Gastrocnemius medialis (tissue), 4 donors: ENCODE measurements at regions not wholly inside any gene's neighbourhood (a gene's known extent, or its start where the extent isn't known, plus 50 kb on each side); places are given as distances from the start of the nearest gene placed in this dataset.

Experiments used
- ATAC-seq, 2 donors: fragments of 150-250 bp; one replicate each; pipeline ENCODE4 v1.9.1; 2016
- DNase-seq, 2 donors: peaks; one replicate each; pipeline ENCODE4 v3.0.0-alpha.2; 2019
- H3K27ac ChIP-seq, 4 donors: fragments of 200-600 bp; sonication (generic); 1 replicate in 1 of 4; 2 replicates in 3 of 4; pipeline ENCODE4 v1.5.1; 2016 to 2018; ENCODE audit warnings: mild to moderate bottlenecking in 2 of 4, moderate library complexity in 1 of 4
- H3K27me3 ChIP-seq, 3 donors: fragments of 200-600 bp; sonication (generic) in 2 of 3; 1 replicate in 1 of 3; 2 replicates in 2 of 3; pipeline versions ENCODE4 v1.5.1 to v1.6.0; 2016 to 2019; ENCODE audit warnings: mild to moderate bottlenecking in 1 of 3, moderate library complexity in 1 of 3
- H3K36me3 ChIP-seq, 2 donors: fragments of 200-600 bp; sonication (generic) in 1 of 2; one replicate each; pipeline ENCODE4 v1.5.1; 2017 to 2018
- H3K4me1 ChIP-seq, 2 donors: fragments of 200-600 bp; sonication (generic) in 1 of 2; one replicate each; pipeline ENCODE4 v1.5.1; 2016 to 2017; ENCODE audit warnings: mild to moderate bottlenecking in 2 of 2
- H3K4me3 ChIP-seq, 4 donors: fragments of 200-600 bp; sonication (generic) in 3 of 4; 1 replicate in 1 of 4; 2 replicates in 3 of 4; pipeline ENCODE4 v1.5.1; 2016 to 2019; ENCODE audit warnings: mild to moderate bottlenecking in 2 of 4
- H3K9me3 ChIP-seq, 3 donors: fragments of 200-600 bp; sonication (generic) in 2 of 3; 1 replicate in 1 of 3; 2 replicates in 2 of 3; pipeline ENCODE4 v1.5.1; 2016 to 2019
- POLR2A ChIP-seq, 2 donors: fragments of 450-650 bp; IDR thresholded peaks; one replicate each; pipeline ENCODE4 v1.6.1; 2017; ENCODE audit warnings: antibody characterized with exemption in 2 of 2, mild to moderate bottlenecking in 2 of 2, moderate library complexity in 2 of 2
- in situ Hi-C, 4 donors: fragments of 200-750 bp; cut with MboI; loops; one replicate each; pipeline versions ENCODE4 v1.15.0 to v1.8.0; 2017; ENCODE audit warnings: low sequenced_read_pairs in 4 of 4
- intact Hi-C: fragments of 100-400 bp; cut with DNase I; formaldehyde crosslinking; loops from one replicate; pipeline ENCODE4 v1.15.1; 2023; ENCODE audit warnings: low total_unique reads
- TF ChIP-seq, protein P1 (sequence below), 5 experiments: fragments of 450-650 bp in 3 of 5; fragments of 200-600 bp in 2 of 5; sonication (generic) in 2 of 5; IDR thresholded peaks in 4 of 5; conservative IDR thresholded peaks in 1 of 5; 1 replicate in 4 of 5; 2 replicates in 1 of 5; pipeline ENCODE4 v1.5.1; 2016 to 2019; ENCODE audit warnings: antibody characterized with exemption in 5 of 5, mild to moderate bottlenecking in 3 of 5, moderate library complexity in 3 of 5

DNA sequence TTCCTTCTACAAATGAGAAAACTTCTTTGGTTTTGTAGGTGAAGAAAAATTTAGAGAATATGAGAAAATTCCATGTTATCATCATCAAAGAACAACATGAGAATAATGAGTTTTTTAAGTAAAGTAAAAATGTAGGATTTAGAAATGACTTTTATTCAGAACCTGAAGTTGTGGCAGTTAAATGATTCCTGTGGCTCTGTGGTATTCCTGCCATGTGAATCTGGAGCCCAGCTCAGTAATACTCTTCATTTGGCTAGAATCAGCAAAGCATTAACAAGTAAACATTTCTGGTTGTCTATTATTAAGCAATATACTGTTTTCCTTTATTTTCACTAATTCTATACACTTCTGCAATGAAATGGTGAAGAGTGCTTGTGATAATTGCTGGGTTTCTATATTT is 95.6 kb upstream of the E2F7 start:
- Histone ChIP-seq H3K27me3 (no peaks in the 10 kb centered on the region), H3K9me3 (no peaks in the 10 kb centered on the region), H3K27ac (no peak overlapping the region), H3K36me3 (no peaks in the 10 kb centered on the region), H3K4me3 (no peak overlapping the region), H3K4me1 (no peaks in the 10 kb centered on the region)
- TF ChIP-seq, protein P1, sequence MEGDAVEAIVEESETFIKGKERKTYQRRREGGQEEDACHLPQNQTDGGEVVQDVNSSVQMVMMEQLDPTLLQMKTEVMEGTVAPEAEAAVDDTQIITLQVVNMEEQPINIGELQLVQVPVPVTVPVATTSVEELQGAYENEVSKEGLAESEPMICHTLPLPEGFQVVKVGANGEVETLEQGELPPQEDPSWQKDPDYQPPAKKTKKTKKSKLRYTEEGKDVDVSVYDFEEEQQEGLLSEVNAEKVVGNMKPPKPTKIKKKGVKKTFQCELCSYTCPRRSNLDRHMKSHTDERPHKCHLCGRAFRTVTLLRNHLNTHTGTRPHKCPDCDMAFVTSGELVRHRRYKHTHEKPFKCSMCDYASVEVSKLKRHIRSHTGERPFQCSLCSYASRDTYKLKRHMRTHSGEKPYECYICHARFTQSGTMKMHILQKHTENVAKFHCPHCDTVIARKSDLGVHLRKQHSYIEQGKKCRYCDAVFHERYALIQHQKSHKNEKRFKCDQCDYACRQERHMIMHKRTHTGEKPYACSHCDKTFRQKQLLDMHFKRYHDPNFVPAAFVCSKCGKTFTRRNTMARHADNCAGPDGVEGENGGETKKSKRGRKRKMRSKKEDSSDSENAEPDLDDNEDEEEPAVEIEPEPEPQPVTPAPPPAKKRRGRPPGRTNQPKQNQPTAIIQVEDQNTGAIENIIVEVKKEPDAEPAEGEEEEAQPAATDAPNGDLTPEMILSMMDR (IDR thresholded peaks at IDR 0.05 in 4 of 5, conservative IDR thresholded peaks at IDR 0.05 in 1 of 5): no peak
- no peak for TF ChIP-seq POLR2A (IDR thresholded peaks at IDR 0.05)
- ATAC-seq: no peak
- intact Hi-C loops (no loop called here), in situ Hi-C loops (no loop called here)
- DNase-seq: no peak

DNA sequence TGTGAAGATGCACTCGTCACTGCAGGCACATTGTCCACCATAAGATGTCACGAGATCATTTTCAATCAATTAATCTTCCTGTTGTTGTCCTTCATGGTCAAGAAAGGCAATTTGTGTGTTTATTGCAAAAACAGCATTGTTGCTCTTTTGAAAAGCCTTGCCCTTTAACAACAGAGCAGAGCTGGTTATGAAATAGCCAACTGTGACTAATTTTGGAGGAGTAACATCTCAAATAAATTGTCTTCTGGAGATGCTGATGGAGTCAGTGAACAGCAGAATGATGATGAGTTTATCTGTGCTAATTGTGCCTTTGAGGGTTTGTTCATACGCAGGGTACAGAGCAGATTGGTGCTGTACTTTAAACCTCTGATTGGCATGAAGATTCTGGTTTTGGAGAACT is 88.3 kb upstream of the E2F7 start:
- DNase-seq: no peak
- TF ChIP-seq POLR2A (IDR thresholded peaks at IDR 0.05): no peak
- TF ChIP-seq, protein P1 (IDR thresholded peaks at IDR 0.05 in 4 of 5, conservative IDR thresholded peaks at IDR 0.05 in 1 of 5): no peak
- Histone ChIP-seq H3K36me3 (no peaks in the 10 kb centered on the region), H3K27me3 (no peaks in the 10 kb centered on the region), H3K9me3 (no peaks in the 10 kb centered on the region), H3K4me1 (no peaks in the 10 kb centered on the region), H3K4me3 (no peak overlapping the region), H3K27ac (no peak overlapping the region)
- intact Hi-C loops: no loop called here
- no peak for ATAC-seq
- in situ Hi-C loops: no loop called here

DNA sequence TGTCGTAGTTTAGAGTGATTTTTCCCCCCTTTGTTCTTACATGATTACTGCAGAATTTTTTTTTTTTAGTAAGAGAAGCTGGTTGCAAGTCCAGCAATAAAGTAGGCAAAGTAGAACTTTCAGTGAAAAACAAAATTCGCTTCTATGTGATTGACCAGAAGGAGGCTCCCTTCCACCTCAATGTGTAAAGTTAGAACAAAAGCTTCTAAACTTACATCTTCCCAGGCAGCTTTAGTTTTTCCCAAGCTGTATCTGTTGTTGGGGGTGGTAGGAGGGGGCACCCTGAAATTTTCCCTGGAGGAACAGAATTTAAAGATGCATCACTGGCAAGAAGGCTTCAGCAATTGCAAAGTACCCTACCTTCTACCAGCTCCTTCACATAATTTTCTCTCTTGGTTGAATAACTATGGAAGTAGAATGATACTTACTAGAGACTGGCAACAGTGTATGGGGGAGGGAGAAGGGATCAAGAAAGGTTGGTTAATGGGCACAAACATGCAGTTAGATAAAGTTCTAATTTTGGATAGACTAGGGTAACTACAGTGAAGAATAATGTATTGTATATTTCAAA is 87.3 kb upstream of the E2F7 start:
- in situ Hi-C loops (no loop called here), intact Hi-C loops (no loop called here)
- ATAC-seq (no peak), DNase-seq (no peak)
- Histone ChIP-seq H3K4me3 (no peak overlapping the region), H3K4me1 (no peaks in the 10 kb centered on the region), H3K27me3 (no peaks in the 10 kb centered on the region), H3K36me3 (no peaks in the 10 kb centered on the region), H3K9me3 (no peaks in the 10 kb centered on the region), H3K27ac (no peak overlapping the region)
- TF ChIP-seq POLR2A (IDR thresholded peaks at IDR 0.05): no peak
- TF ChIP-seq, protein P1 (IDR thresholded peaks at IDR 0.05 in 4 of 5, conservative IDR thresholded peaks at IDR 0.05 in 1 of 5): peak in 1 of 5 experiments; percentile 22

DNA sequence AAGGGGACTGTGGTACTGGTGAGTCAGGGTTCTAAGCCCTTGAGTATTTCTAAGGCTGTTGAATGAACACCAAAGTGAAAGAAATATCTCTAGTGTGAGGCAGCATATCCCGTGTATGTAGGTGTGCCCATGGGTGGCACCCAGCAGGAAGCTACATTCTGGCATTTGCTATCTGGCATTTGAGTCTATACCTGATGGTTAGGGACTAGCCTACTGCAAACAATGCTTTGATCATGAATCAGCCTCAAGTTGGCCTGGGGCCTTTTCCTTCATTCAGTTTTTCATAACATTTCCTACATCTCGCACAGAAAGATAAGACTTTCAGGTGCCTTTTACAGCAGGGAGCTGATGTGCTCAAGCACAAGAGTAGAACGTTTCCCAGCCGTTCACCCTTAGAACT is 85.7 kb upstream of the E2F7 start:
- no peaks in the 10 kb centered on the region for H3K9me3 ChIP-seq
- H3K4me1 ChIP-seq: no peaks in the 10 kb centered on the region
- ATAC-seq (no peak), DNase-seq (no peak)
- no peaks in the 10 kb centered on the region for H3K36me3 ChIP-seq
- intact Hi-C loops (no loop called here), in situ Hi-C loops (no loop called here)
- no peak for TF ChIP-seq POLR2A (IDR thresholded peaks at IDR 0.05)
- TF ChIP-seq, protein P1 (IDR thresholded peaks at IDR 0.05 in 4 of 5, conservative IDR thresholded peaks at IDR 0.05 in 1 of 5): no peak
- H3K27me3 ChIP-seq: no peaks in the 10 kb centered on the region
- H3K4me3 ChIP-seq: no peak overlapping the region
- H3K27ac ChIP-seq: no peak overlapping the region

DNA sequence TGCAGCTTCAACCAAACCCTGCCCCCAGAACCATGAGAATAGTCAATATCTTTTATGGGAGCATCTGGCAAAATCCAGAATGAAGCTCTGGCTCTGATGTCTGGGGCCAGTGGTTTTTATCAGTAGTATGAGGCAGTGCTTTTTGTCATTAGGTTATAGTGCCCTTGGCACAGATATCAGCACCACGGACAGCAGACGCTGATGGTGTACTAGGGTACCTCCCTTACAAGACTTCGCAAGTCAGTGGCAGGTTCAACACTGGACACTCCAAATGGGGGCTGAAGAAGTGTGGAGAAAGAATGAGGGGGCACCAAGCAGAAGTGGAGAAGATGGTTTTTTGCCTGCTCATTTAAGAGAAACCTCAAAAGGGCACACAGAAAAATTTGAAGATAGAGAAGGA is 68.2 kb upstream of the E2F7 start:
- intact Hi-C loops: no loop called here
- DNase-seq (no peak), ATAC-seq (no peak)

More for the DNA sequence above, 68.2 kb upstream of the E2F7 start:
- H3K4me3 ChIP-seq: no peak overlapping the region
- no peaks in the 10 kb centered on the region for H3K9me3 ChIP-seq
- TF ChIP-seq, protein P1 (IDR thresholded peaks at IDR 0.05 in 4 of 5, conservative IDR thresholded peaks at IDR 0.05 in 1 of 5): no peak
- TF ChIP-seq POLR2A (IDR thresholded peaks at IDR 0.05): no peak
- no peaks in the 10 kb centered on the region for H3K36me3 ChIP-seq
- in situ Hi-C loops: no loop called here
- no peaks in the 10 kb centered on the region for H3K4me1 ChIP-seq
- no peaks in the 10 kb centered on the region for H3K27me3 ChIP-seq
- H3K27ac ChIP-seq: no peak overlapping the region
